ENCODE measurements at regions not wholly inside any gene's neighbourhood (a gene's known extent, or its start where the extent isn't known, plus 50 kb on each side); places are given as distances from the start of the nearest gene placed in this dataset.

DNA sequence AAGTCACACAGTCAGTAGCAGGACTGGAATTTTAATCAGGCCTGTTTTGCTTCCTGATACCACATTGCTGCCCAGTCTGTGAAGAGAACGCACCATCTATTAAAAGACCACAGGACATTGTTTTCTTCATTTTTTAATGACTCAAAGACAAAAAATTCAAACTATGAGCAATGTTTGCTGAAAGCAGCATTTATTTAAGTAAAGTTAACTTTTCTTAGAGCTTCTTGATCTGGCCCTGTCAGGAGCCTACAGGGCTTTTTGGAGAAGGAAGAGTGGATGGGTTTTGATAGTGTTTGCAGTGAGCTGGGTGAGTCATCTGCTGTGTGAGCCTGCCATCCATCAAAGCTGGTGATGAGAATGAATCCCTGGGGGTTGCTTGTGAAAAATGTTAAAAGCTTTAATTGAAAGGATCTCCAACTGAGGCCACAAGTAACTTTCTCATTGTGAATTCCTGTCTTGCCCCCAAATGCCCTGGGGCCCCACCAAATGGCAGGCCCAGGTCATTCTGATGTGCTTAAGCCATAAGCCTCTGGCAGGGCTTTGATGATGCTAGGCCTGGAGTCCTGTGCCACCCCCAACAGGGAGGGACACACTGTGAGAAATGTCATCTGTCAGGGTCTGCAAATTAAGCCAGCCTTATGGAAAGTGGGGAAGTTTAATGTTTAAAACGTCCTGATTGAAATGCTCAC, 136.2 kb upstream of the PFN2 start:
- CTCF ChIA-PET, result no interaction called here
- H3K4me2 ChIP-seq (ENCODE audit: low read length), result peak overlapping the region; percentile 6; the same call in 1 of the 2 replicates

More for the DNA sequence above, 136.2 kb upstream of the PFN2 start:
- ChIA-PET POLR2A (no interaction called here), RAD21 (ENCODE audit: low non-redundant PET in 1 of 2, low total read pairs in 2 of 2, uncharacterized antibody in 2 of 2, unreplicated experiment in 2 of 2) (no interaction called here)
- Histone ChIP-seq H3K27me3 (ENCODE audit: insufficient read depth, low read length) (no peaks in the 10 kb centered on the region), H3K4me1 (ENCODE audit: control insufficient read depth in 1 of 2, insufficient read depth in 2 of 2, low read length in 2 of 2) (peaks cover 0 to 5% of the 10 kb centered on the region in 2 experiments; a peak in 2 of 4 replicates), H2AFZ (ENCODE audit: low read depth, low read length, poor library complexity, severe bottlenecking) (no peak overlapping the region), H3K9me2 (ENCODE audit: insufficient read depth) (0 out of 2 replicates have a peak, but pooled peaks cover 4% of the 10 kb centered on the region), H3K9me3 (ENCODE audit: control insufficient read depth in 1 of 2, insufficient read depth in 1 of 2, low read depth in 1 of 2, low read length in 2 of 2) (no peaks in the 10 kb centered on the region), H3K9ac (ENCODE audit: low read length) (no peak overlapping the region), H3K79me2 (ENCODE audit: insufficient read depth, low read length) (no peaks in the 10 kb centered on the region), H3K27ac (ENCODE audit: low read depth, low read length) (no peak overlapping the region), H4K20me1 (ENCODE audit: insufficient read depth) (no peaks in the 10 kb centered on the region), H3K4me3 (replicated peaks in 1 of 2; ENCODE audit: low read depth in 1 of 2, low read length in 2 of 2) (no peak overlapping the region), H3K36me3 (ENCODE audit: control insufficient read depth in 1 of 2, insufficient read depth in 2 of 2, low read length in 2 of 2) (no peaks in the 10 kb centered on the region)
- TF ChIP-seq CBX3 (IDR thresholded peaks at IDR 0.05; ENCODE audit: low read depth) (no peak), POLR2A (IDR thresholded peaks at IDR 0.05; ENCODE audit: borderline replicate concordance, extremely low read depth, insufficient read depth, insufficient read length) (no peak), EZH2phosphoT487 (IDR thresholded peaks at IDR 0.05; ENCODE audit: borderline replicate concordance) (no peak), EZH2 (IDR thresholded peaks at IDR 0.05) (no peak)
- TF ChIP-seq, protein P1, sequence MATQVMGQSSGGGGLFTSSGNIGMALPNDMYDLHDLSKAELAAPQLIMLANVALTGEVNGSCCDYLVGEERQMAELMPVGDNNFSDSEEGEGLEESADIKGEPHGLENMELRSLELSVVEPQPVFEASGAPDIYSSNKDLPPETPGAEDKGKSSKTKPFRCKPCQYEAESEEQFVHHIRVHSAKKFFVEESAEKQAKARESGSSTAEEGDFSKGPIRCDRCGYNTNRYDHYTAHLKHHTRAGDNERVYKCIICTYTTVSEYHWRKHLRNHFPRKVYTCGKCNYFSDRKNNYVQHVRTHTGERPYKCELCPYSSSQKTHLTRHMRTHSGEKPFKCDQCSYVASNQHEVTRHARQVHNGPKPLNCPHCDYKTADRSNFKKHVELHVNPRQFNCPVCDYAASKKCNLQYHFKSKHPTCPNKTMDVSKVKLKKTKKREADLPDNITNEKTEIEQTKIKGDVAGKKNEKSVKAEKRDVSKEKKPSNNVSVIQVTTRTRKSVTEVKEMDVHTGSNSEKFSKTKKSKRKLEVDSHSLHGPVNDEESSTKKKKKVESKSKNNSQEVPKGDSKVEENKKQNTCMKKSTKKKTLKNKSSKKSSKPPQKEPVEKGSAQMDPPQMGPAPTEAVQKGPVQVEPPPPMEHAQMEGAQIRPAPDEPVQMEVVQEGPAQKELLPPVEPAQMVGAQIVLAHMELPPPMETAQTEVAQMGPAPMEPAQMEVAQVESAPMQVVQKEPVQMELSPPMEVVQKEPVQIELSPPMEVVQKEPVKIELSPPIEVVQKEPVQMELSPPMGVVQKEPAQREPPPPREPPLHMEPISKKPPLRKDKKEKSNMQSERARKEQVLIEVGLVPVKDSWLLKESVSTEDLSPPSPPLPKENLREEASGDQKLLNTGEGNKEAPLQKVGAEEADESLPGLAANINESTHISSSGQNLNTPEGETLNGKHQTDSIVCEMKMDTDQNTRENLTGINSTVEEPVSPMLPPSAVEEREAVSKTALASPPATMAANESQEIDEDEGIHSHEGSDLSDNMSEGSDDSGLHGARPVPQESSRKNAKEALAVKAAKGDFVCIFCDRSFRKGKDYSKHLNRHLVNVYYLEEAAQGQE (IDR thresholded peaks at IDR 0.05; ENCODE audit: low read depth), result no peak
- ATAC-seq (peak; percentile 61), DNase-seq (ENCODE audit: low read depth, low spot score) (no peak)
- BruUV-seq (replicated peaks), result no TSS peak
- intact Hi-C loops (cut with micrococcal nuclease), result no loop called here

Measured in HCT116 (cell line).